DOHH2 (cell line): ENCODE measurements at regions not wholly inside any gene's neighbourhood (a gene's known extent, or its start where the extent isn't known, plus 50 kb on each side); places are given as distances from the start of the nearest gene placed in this dataset.

Source experiments
- EZH2phosphoT487 ChIP-seq: fragments of 200-600 bp; sonication (generic); IDR thresholded peaks from 2 replicates; pipeline ENCODE4 v1.6.1; 2017; ENCODE audit warnings: borderline replicate concordance, mild to moderate bottlenecking, antibody characterized with exemption, low read length, moderate library complexity, mixed read lengths
- TF ChIP-seq, protein P1 (sequence below): fragments of 200-600 bp; sonication (generic); IDR thresholded peaks from one replicate; pipeline ENCODE4 v1.5.1; 2014; ENCODE audit warnings: antibody characterized with exemption, mild to moderate bottlenecking, low read depth, low read length; ENCODE audit not compliant: poor library complexity, severe bottlenecking

DNA sequence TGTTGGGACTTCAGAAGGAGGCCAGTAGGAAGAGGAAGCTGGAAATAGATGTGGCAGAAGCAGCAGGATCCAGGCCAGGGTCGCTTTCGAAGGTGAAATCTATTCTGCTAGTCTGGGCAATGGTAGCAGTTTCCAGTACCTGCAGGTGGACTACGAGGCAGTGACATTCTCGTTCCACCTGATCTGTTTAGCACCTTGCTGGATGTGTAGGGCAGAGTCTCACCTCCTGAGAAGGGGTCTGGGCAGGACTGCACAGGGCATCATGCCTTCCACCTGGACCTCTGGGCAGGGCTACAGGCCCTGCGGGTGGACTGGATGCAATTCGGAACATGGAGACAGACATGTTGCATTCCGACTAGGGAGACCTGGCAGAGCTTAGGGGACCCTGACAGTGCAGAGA is 254.8 kb upstream of the ZNF32 start:
- TF ChIP-seq, protein P1, sequence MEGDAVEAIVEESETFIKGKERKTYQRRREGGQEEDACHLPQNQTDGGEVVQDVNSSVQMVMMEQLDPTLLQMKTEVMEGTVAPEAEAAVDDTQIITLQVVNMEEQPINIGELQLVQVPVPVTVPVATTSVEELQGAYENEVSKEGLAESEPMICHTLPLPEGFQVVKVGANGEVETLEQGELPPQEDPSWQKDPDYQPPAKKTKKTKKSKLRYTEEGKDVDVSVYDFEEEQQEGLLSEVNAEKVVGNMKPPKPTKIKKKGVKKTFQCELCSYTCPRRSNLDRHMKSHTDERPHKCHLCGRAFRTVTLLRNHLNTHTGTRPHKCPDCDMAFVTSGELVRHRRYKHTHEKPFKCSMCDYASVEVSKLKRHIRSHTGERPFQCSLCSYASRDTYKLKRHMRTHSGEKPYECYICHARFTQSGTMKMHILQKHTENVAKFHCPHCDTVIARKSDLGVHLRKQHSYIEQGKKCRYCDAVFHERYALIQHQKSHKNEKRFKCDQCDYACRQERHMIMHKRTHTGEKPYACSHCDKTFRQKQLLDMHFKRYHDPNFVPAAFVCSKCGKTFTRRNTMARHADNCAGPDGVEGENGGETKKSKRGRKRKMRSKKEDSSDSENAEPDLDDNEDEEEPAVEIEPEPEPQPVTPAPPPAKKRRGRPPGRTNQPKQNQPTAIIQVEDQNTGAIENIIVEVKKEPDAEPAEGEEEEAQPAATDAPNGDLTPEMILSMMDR, result no peak
- no peak for TF ChIP-seq EZH2phosphoT487
